ENCODE measurements at regions not wholly inside any gene's neighbourhood (a gene's known extent, or its start where the extent isn't known, plus 50 kb on each side); places are given as distances from the start of the nearest gene placed in this dataset.

GRCh38 chr1:82240571-82240970 lies 439.8 kb downstream of the ADGRL2 start:
- H3K27ac ChIP-seq: no peak overlapping the region
- no peaks in the 10 kb centered on the region for H3K36me3 ChIP-seq
- H3K4me3 ChIP-seq: no peak overlapping the region
- DNase-seq (no peak), ATAC-seq (no peak)
- H3K9me3 ChIP-seq: peaks cover 0 to 18% (median 9%) of the 10 kb centered on the region in 11 donors
- TF ChIP-seq CTCF (IDR thresholded peaks at IDR 0.05): no peak
- H3K27me3 ChIP-seq: no peaks in the 10 kb centered on the region
- no peaks in the 10 kb centered on the region for H3K4me1 ChIP-seq
- WGBS, 2 donors: 56 to 62% methylated on average over 3 of the region's 3 CpGs
- intact Hi-C loops (cut with DNase I): no loop called here

- intact Hi-C loops (cut with DNase I): no loop called here
- 63 to 72% methylated on average over 4 of the region's 4 CpGs for WGBS, 2 donors
- ATAC-seq: no peak
- no peak for TF ChIP-seq CTCF (IDR thresholded peaks at IDR 0.05)
- DNase-seq: no peak
- H3K36me3 ChIP-seq: no peaks in the 10 kb centered on the region
- H3K27me3 ChIP-seq: no peaks in the 10 kb centered on the region
- H3K4me1 ChIP-seq: peaks cover 0 to 26% (median 20%) of the 10 kb centered on the region in 9 donors
- H3K27ac ChIP-seq: no peak overlapping the region
- H3K4me3 ChIP-seq: no peak overlapping the region
- peaks cover 0 to 15% (median 0%) of the 10 kb centered on the region in 11 donors for H3K9me3 ChIP-seq
These were observed 429.9 kb downstream of the ADGRL2 start for GRCh38 chr1:82230667-82231066.

- ATAC-seq (peak in 2 of 8 donors; percentile 9 to 76), DNase-seq (no peak)
- 34 to 55% methylated on average over 3 of the region's 3 CpGs for WGBS, 2 donors
- no peaks in the 10 kb centered on the region for H3K27me3 ChIP-seq
- H3K4me3 ChIP-seq: no peak overlapping the region
- intact Hi-C loops (cut with DNase I): loop anchor here in 1 of 10 donors (10.0 kb wide), 1 partner anchor 53 kb away; no protein-coding TSS in a partner anchor
- H3K4me1 ChIP-seq: peaks cover 0 to 36% (median 27%) of the 10 kb centered on the region in 9 donors
- no peaks in the 10 kb centered on the region for H3K36me3 ChIP-seq
- H3K9me3 ChIP-seq: no peaks in the 10 kb centered on the region
- TF ChIP-seq CTCF (IDR thresholded peaks at IDR 0.05): no peak
- peak overlapping the region in 2 of 10 donors; percentile 18 to 42 for H3K27ac ChIP-seq
These were observed 426.8 kb downstream of the ADGRL2 start for GRCh38 chr1:82227306-82228095.

GRCh38 chr1:82226186-82226505 lies 425.4 kb downstream of the ADGRL2 start:
- intact Hi-C loops (cut with DNase I): loop anchor here in 1 of 10 donors (10.0 kb wide), 1 partner anchor 51 kb away; no protein-coding TSS in a partner anchor
- no peak for TF ChIP-seq CTCF (IDR thresholded peaks at IDR 0.05)
- Histone ChIP-seq H3K36me3 (no peaks in the 10 kb centered on the region), H3K9me3 (no peaks in the 10 kb centered on the region), H3K27me3 (no peaks in the 10 kb centered on the region), H3K4me1 (peaks cover 0 to 36% (median 27%) of the 10 kb centered on the region in 9 donors), H3K4me3 (no peak overlapping the region), H3K27ac (peak overlapping the region in 2 of 10 donors; percentile 40 to 80)
- ATAC-seq (no peak), DNase-seq (no peak)
- 84 to 89% methylated on average over 1 of the region's 1 CpG for WGBS, 2 donors
